ENCODE measurements at regions not wholly inside any gene's neighbourhood (a gene's known extent, or its start where the extent isn't known, plus 50 kb on each side); places are given as distances from the start of the nearest gene placed in this dataset.

DNA sequence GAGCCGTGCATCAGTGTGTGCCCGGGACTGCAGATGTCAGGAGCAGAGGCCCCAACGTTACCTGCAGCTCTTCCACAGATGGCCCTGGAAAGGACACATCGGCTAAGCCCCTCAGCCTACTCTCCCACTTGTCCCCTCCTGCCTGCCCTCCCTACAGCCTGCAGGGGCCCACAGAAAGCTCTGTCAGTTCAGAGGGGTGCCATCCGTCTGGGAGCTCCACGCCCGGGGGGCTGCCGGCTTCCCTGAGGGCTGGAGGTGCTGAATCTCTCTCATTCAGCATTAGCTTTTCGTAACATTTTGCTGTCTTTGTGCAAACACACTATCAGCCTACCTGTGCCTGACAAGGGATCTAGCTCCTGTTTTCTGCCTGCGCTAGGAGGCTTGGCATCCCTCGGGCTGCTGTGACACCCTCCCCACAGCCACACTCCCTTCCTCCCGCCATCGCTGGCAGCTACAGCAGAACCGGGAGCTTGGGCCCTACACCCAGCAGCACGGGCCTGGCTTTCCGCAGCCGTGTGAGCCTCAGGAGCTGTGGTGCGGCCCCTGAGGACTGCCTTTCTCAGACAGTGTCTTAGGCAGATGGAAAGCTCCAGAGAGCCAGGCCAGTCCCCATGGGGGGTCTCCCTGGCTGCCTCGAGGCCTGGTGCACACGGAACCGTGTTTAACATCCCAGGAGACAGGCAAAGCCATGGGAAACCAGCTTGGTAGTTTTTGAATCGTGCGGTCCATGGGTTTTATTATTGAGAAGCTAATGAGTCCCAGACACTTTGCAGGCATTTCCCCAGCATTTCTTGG, 198.3 kb upstream of the B3GAT1 start:
- Mint-ChIP-seq H3K9me3 (ENCODE audit: insufficient read depth) (no peaks in the 10 kb centered on the region), H3K4me3 (no peak overlapping the region), H3K27me3 (peaks cover 9% of the 10 kb centered on the region), H3K27ac (no peak overlapping the region), H3K4me1 (no peaks in the 10 kb centered on the region)
- ATAC-seq (ENCODE audit: low read depth) (no peak), DNase-seq (no peak)
- H3K27me3 ChIP-seq (replicated peaks in 1 of 4; ENCODE audit: control extremely low read depth in 1 of 4, control insufficient read depth in 3 of 4, insufficient read depth in 4 of 4, low read length in 3 of 4): no peaks in the 10 kb centered on the region
- H4K20me1 ChIP-seq (ENCODE audit: control insufficient read depth, insufficient read depth, low read length, poor library complexity, severe bottlenecking): no peaks in the 10 kb centered on the region
- POLR2A ChIA-PET: no interaction called here
- no peak overlapping the region for H2AFZ ChIP-seq (ENCODE audit: insufficient read depth, low read depth, low read length, poor library complexity, severe bottlenecking)
- 84% methylated on average over 21 of the region's 23 CpGs for WGBS (ENCODE audit: insufficient coverage)
- H3K27ac ChIP-seq (ENCODE audit: low read length in 2 of 2): no peak overlapping the region
- TF ChIP-seq, protein P1, sequence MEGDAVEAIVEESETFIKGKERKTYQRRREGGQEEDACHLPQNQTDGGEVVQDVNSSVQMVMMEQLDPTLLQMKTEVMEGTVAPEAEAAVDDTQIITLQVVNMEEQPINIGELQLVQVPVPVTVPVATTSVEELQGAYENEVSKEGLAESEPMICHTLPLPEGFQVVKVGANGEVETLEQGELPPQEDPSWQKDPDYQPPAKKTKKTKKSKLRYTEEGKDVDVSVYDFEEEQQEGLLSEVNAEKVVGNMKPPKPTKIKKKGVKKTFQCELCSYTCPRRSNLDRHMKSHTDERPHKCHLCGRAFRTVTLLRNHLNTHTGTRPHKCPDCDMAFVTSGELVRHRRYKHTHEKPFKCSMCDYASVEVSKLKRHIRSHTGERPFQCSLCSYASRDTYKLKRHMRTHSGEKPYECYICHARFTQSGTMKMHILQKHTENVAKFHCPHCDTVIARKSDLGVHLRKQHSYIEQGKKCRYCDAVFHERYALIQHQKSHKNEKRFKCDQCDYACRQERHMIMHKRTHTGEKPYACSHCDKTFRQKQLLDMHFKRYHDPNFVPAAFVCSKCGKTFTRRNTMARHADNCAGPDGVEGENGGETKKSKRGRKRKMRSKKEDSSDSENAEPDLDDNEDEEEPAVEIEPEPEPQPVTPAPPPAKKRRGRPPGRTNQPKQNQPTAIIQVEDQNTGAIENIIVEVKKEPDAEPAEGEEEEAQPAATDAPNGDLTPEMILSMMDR (IDR thresholded peaks at IDR 0.05): no peak
- TF ChIP-seq EZH2 (IDR thresholded peaks at IDR 0.05; ENCODE audit: borderline replicate concordance, insufficient read depth, low read depth, low read length, poor library complexity, severe bottlenecking): no peak
- no peak overlapping the region for H3K4me2 ChIP-seq (replicated peaks; ENCODE audit: low read depth, low read length, poor library complexity, severe bottlenecking)
- intact Hi-C loops (cut with micrococcal nuclease): no loop called here
- no peaks in the 10 kb centered on the region for H3K36me3 ChIP-seq (replicated peaks in 1 of 2; ENCODE audit: control extremely low read depth in 1 of 2, control insufficient read depth in 1 of 2, extremely low read depth in 1 of 2, insufficient read depth in 2 of 2, low read length in 1 of 2)
- H3K9ac ChIP-seq (ENCODE audit: low read length): no peak overlapping the region
- no peaks in the 10 kb centered on the region for H3K4me1 ChIP-seq (ENCODE audit: control insufficient read depth in 2 of 2, insufficient read depth in 2 of 2, low read length in 2 of 2)
- no peak overlapping the region for H3K4me3 ChIP-seq (ENCODE audit: control extremely low read depth in 1 of 5, extremely low read depth in 1 of 5, insufficient read depth in 1 of 5, low read depth in 2 of 5, low read length in 4 of 5)
- H3K79me2 ChIP-seq (ENCODE audit: control insufficient read depth, insufficient read depth, low read length): no peaks in the 10 kb centered on the region
- H3K9me3 ChIP-seq (ENCODE audit: control extremely low read depth in 1 of 3, control insufficient read depth in 2 of 3, insufficient read depth in 1 of 3, low read length in 2 of 3): peaks cover 0 to 3% (median 0%) of the 10 kb centered on the region in 3 donors
- CTCF ChIA-PET: no interaction called here

DNA sequence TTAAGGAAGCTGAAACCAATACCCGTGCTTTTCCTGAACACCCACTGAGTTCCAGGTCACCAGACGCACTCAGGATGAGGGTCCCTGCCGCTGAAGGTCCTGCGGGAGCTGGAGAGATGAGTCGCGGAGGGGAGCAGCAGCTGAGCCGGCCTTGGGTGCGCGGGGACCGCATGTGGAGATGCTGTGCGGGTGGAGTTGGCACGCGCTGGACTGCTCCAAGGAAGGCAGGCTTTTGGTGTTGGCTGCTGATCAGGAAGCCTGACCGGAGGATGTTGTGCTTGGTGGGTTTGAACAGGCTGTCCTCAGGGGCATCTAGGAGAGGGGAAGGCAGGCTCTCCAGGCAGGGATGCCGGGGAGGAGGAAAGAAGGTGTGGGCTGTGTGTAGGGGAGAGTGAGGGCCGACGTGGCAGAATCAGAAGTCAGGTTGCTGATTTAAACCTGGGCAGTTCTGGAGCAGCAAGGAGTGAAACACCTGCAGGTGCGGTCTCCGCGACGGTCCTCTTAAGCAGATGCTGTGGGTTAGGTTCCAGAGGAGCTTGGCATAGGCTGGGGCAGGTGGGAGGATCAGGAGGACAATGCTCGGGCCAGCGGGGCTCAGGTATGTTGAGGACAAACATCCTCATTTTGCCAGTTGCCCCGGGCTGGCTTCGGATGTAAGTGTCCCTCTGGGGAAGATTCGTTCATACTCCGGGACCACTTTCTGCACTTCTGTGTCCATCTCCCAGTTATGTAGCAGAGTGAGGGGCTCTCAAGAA, 197.5 kb upstream of the B3GAT1 start:
- Mint-ChIP-seq H3K4me1 (no peaks in the 10 kb centered on the region), H3K27ac (no peak overlapping the region), H3K9me3 (ENCODE audit: insufficient read depth) (no peaks in the 10 kb centered on the region), H3K4me3 (no peak overlapping the region), H3K27me3 (peaks cover 9% of the 10 kb centered on the region)
- Histone ChIP-seq H4K20me1 (ENCODE audit: control insufficient read depth, insufficient read depth, low read length, poor library complexity, severe bottlenecking) (no peaks in the 10 kb centered on the region), H3K36me3 (replicated peaks in 1 of 2; ENCODE audit: control extremely low read depth in 1 of 2, control insufficient read depth in 1 of 2, extremely low read depth in 1 of 2, insufficient read depth in 2 of 2, low read length in 1 of 2) (no peaks in the 10 kb centered on the region), H3K27ac (ENCODE audit: low read length in 2 of 2) (no peak overlapping the region), H3K4me3 (ENCODE audit: control extremely low read depth in 1 of 5, extremely low read depth in 1 of 5, insufficient read depth in 1 of 5, low read depth in 2 of 5, low read length in 4 of 5) (no peak overlapping the region), H3K27me3 (replicated peaks in 1 of 4; ENCODE audit: control extremely low read depth in 1 of 4, control insufficient read depth in 3 of 4, insufficient read depth in 4 of 4, low read length in 3 of 4) (no peaks in the 10 kb centered on the region), H3K4me1 (ENCODE audit: control insufficient read depth in 2 of 2, insufficient read depth in 2 of 2, low read length in 2 of 2) (no peaks in the 10 kb centered on the region), H3K9ac (ENCODE audit: low read length) (no peak overlapping the region), H3K9me3 (ENCODE audit: control extremely low read depth in 1 of 3, control insufficient read depth in 2 of 3, insufficient read depth in 1 of 3, low read length in 2 of 3) (peaks cover 0 to under 1% (median 0%) of the 10 kb centered on the region in 3 donors), H3K4me2 (replicated peaks; ENCODE audit: low read depth, low read length, poor library complexity, severe bottlenecking) (no peak overlapping the region), H2AFZ (ENCODE audit: insufficient read depth, low read depth, low read length, poor library complexity, severe bottlenecking) (no peak overlapping the region), H3K79me2 (ENCODE audit: control insufficient read depth, insufficient read depth, low read length) (no peaks in the 10 kb centered on the region)
- ChIA-PET POLR2A (no interaction called here), CTCF (no interaction called here)
- DNase-seq: no peak
- TF ChIP-seq, protein P1 (IDR thresholded peaks at IDR 0.05): no peak
- no peak for TF ChIP-seq EZH2 (IDR thresholded peaks at IDR 0.05; ENCODE audit: borderline replicate concordance, insufficient read depth, low read depth, low read length, poor library complexity, severe bottlenecking)
- WGBS (ENCODE audit: insufficient coverage): 93% methylated on average over 27 of the region's 27 CpGs
- intact Hi-C loops (cut with micrococcal nuclease): no loop called here
- no peak for ATAC-seq (ENCODE audit: low read depth)
